ENCODE measurements at regions not wholly inside any gene's neighbourhood (a gene's known extent, or its start where the extent isn't known, plus 50 kb on each side); places are given as distances from the start of the nearest gene placed in this dataset.

GRCh38 chr5:107146901-107147300 is 523.8 kb downstream of the EFNA5 start:
- DNase-seq (ENCODE audit: low spot score), result no peak

DNA sequence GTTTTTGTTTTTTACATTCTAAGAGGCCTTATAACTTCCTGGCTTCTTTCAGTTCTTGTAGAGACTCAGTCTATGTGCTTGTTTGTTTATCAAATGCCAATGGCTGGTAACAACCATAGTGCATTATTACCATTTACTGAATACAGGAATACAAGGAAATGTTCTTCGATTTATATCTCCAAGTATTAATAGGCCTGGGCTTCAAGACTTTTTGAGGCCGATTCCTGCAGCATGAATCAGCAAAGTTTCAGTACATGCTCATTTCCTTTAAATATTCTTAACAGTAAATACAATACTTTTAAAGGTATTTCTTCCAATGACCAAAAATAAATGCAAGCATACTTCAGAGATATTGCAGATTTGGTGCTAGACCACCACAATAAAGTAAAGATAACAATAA is 535.3 kb downstream of the EFNA5 start:
- DNase-seq (ENCODE audit: low spot score), result no peak

- no peak for DNase-seq (ENCODE audit: low spot score)
Observed at GRCh38 chr5:107134931-107135330, 535.8 kb downstream of the EFNA5 start.

- DNase-seq (ENCODE audit: low spot score), result no peak
Observed at GRCh38 chr5:107129051-107129450, 541.7 kb downstream of the EFNA5 start.

DNA sequence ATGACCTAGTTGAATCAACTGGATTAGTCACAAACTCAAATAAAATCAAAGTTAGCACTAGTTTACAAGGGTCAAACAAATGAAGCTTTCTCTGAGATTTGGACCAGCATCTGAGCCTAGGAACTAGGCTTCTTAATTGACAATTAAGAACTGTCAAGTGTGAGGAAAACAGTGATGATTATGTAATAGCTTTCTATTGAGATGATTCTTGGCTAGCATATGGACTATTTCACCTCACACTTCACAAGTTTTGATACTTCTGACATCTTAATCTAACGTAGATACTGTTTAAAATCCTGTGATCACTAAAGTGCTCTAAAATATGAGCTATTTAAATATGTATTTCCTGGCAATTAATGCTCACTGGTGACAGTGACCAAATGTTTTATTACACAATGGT is 542.9 kb downstream of the EFNA5 start:
- no peak for DNase-seq (ENCODE audit: low spot score)

DNA sequence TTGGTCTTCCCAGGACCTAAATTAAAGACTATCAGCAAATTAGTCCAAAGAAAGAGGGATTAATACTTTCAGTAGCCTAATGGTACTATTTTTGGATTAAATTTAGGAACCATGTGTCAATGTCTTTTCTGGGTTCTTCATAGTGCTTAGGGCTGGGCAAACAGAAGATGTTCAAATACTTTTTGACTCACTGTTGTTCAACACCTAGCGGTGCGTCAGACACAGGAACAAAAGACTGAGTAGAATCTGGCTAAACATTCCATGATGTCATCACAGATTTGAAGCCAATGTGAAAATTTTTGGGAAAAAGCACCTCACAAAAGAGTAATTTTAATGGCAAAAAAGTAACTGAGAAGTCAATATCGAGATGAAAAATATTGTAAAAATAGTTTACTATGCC is 544.4 kb downstream of the EFNA5 start:
- DNase-seq (ENCODE audit: low spot score), result no peak

DNA sequence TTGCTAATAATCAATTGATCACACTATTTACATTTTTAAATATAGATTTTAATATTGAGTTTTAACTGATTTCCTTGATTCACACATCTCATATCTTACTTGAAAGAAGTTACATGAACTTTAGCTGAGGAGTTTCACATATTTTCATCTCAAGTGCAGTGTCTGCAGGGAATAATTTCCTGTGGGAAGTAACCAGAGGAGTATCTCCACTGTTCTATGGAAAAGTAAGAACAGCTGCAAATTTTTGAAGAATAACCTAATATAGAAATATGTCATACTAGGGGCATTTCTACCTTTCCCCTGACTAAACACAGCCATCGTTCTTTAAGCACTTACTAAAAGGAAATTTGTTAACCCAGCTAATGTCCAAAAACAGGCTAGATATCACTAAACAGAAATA is 546.4 kb downstream of the EFNA5 start:
- no peak for DNase-seq (ENCODE audit: low spot score)

GRCh38 chr5:107123014-107123413 is 547.7 kb downstream of the EFNA5 start:
- no peak for DNase-seq (ENCODE audit: low spot score)

DNA sequence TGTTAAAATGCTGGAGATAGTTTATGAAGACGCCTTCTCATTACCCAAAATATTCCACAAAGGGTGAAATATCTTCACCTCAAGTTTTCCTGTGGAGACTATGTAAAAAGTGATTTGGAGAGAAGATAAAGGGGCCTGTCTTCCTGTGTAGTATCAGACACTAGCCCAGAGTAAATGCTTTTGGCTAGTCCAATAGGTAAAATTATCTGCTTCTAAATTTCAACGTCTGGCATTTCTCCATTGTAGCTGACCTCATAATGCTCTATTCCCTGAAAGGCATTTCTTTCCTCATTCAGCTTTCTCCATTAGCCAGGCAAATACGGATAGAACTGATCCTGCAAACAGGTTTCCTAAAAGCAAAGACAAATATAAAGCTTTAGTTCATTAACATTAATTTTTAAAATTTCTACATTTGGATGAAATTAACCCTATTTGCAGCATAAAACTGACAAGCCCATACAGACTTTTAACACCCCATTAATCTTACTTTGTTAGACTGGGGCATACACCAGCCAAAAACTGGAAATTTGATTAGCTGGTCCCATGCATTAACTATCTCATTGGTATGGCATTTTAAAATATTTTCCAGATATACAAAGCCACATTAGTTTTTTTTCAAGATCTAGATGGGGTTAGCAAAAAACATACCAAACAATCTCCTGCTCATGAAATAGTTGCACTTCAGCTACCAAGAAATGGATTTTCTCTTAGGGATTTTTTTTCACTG is 548.8 kb downstream of the EFNA5 start:
- no peak for DNase-seq (ENCODE audit: low spot score)

DNA sequence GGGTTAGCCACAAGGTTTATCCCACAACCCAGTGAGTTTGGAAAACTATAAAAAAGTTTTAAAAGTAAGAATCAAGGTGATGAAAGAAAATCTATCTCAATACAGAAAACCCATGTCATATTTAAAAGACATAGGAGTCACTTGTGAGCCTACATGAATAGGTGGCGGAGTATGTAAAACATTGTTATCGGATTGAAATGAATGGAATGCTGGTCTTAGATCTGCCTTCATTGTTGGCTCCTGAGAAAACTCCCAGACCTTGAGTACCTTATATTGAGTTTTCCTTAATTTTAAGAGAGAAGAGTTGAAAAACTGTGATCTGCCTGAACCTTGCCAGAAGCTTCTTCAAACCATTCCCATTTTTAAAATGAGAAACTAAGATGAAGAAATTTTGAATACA is 551.1 kb downstream of the EFNA5 start:
- DNase-seq (ENCODE audit: low spot score), result no peak

DNA sequence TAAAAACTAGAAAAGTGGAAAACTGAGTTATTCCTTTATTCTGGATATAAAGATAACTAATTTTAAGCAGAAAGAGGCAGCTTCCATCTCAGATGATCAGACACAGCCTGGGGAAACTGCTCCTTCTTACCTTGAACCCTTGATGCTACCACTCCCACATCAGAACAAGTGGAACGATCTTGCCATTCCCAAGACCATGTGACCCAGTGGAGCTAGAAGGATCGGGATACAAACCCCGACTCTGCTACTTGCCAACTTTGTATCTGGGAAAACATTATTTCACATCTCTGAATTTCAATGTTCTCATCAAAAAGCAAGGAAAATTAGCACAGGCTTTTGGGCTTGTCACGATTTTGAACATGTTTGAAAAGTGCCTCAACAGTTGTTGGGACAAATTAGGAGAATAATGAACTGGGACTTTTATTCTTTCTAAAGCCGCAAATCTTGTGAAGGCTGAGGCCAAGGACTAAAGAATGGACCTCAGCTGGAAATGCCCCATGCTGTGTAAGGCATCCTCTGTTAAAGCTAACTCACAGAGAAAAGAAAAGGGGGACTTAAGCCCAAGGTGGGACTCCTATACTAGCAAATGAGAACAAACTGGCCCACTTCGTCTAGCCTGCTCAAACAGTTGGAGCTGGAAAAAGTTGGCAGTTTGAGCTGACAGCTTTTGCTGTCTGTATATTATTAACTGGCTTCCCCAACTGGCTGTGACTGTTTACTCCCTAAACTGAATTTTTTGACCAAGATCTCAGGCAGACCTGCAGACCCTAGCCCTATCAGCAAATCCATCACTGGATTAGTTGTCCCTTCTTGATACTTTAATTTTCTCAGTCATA is 552.3 kb downstream of the EFNA5 start:
- DNase-seq (ENCODE audit: low spot score), result no peak

DNA sequence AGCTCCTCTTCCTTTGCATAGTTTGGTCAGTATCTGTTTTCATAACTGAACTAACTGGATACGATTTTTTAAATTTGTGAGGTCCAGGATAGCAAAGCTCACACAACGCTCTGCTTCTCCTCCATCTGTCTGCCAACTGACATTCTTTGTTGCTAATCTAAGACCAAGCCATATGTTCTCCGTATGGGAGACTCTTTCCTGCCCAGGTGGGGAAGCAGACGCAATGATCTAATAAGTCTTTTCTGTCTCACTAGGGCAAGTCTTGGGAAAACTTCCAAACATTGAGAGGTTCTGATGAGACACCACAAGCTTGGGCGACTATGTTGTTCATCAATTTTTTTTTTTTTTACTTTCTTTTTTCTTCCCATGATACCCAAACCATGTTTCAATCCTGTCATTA is 558.5 kb downstream of the EFNA5 start:
- no peak for DNase-seq (ENCODE audit: low spot score)

GRCh38 chr5:107104040-107104995 is 566.4 kb downstream of the EFNA5 start:
- DNase-seq (ENCODE audit: low spot score), result peak; percentile 47

DNA sequence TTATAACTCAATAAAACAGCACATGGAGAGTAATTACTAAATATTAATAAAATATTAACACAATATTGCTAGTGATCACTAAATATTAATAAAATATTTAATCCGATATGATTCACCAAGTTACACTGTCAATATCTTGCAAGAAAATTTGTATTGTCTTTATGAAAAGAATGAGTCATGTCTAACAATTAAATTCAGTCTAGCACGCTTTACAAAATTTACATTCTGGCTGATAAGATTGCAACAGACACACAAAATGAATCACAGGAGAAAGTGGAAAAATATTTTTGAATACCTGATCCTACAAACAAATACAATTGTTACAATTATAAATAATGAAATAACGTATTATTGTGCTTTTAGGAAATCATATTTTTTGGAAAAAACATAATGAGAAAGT is 567.2 kb downstream of the EFNA5 start:
- no peak for DNase-seq (ENCODE audit: low spot score)

GRCh38 chr5:107100121-107100520 is 570.6 kb downstream of the EFNA5 start:
- DNase-seq (ENCODE audit: low spot score), result no peak

DNA sequence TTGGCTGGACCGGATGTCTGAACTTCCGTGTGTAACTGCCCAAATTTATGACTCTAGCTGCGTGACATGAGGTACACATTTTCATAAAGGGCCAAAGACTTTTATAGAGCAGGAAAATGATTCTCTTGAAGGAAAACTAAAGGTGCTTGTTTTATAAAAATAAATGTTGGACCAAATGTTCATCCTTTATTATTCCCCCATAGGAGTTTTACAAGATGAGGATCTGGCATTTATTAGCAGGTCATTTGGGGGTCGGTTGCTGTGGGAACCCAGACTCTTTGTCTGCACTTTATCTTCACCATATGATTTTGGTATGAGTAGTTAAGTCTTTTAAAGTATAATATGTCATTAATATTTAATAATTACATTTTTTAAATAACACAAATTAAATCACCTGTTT is 571.2 kb downstream of the EFNA5 start:
- no peak for DNase-seq (ENCODE audit: low spot score)

- DNase-seq (ENCODE audit: low spot score), result no peak
Observed at GRCh38 chr5:107092695-107093094, 578.0 kb downstream of the EFNA5 start.

DNA sequence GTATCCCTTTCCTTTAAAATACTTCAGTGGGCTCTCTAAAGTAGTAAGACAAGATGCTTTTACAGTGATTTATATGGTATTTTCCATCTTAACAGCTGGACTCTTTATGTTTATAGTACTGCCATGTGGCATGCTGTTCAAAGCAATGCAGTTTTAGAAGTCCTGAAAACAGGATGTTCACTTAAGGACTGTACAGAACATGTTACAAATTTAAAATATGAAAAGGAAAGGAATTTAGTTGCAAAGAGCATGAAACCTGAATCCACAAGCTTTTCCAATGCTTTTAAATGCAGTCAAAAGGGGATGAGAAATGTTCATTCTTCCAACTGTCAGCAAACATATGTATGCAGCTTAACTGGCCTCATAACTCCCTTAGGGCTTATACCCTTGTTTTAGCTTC is 580.2 kb downstream of the EFNA5 start:
- no peak for DNase-seq (ENCODE audit: low spot score)

DNA sequence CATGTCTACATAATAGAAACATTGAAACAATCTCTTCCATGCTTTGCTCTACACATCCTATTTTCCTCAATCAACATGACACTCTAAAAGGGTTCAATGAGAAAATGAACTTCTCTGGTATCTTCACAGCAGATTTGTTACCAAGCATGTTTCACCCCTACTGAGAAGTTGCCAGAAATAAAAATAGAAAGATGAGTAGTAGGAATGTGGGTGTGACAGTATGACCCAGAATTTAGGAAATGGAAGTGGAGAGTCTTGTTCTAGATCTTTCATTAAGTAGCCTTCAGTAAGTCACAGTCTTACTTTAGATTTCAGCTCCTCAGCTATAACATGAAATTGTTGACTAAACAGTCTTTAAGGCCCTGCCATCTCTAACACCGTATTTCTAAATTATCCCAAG is 581.8 kb downstream of the EFNA5 start:
- no peak for DNase-seq (ENCODE audit: low spot score)

DNA sequence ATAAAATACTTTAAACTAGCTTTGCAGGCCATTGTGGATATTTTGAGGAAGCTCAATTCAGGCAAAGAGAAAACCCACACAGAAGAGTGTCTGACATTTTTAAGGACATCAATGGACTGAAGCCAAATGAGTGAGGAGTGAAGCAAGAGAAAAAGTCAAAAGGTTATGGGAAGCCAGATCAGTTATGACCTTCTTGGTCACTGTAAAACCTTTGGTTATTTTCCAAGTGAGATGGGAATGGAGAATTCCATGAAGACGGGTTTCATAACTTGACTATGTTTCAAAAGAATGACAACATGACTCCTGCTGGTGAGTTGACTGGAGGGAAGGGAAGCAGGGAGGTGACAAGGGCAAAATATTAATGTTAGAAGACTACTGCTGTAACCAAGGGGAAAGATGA is 585.2 kb downstream of the EFNA5 start:
- DNase-seq (ENCODE audit: low spot score), result no peak

GRCh38 chr5:107074996-107075395 is 595.7 kb downstream of the EFNA5 start:
- DNase-seq (ENCODE audit: low spot score), result no peak

DNA sequence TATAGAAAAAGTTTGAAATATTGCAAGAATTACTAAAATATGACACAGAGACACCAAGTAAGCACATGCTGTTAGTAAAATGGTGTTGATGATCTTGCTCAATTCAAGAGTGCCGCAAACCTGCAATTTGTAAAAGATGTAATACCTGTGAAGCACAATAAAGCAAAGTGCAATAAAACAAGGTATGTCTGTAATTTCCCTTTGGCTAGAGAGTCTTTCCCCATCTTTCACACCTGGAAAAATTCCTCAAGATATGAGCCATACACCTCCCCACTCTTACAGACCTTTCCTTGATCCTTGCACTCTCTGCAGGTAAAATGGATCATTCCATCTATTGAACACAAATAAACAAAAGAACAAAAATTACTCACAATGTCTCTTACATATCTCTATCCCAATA is 597.8 kb downstream of the EFNA5 start:
- DNase-seq (ENCODE audit: low spot score), result no peak

GRCh38 chr5:107072440-107072839 is 598.3 kb downstream of the EFNA5 start:
- no peak for DNase-seq (ENCODE audit: low spot score)

Measured in ecto neural progenitor cell (in vitro differentiated cells).